Kidney (tissue), 13 donors: ENCODE measurements at regions not wholly inside any gene's neighbourhood (a gene's known extent, or its start where the extent isn't known, plus 50 kb on each side); places are given as distances from the start of the nearest gene placed in this dataset.
A peak's percentile ranks its signal among the peaks of the same experiment; 100 is the strongest.

Experiments used
- DNase-seq, 5 donors: peaks; one replicate each; pipeline ENCODE4 v3.0.0-alpha.2; 2013 to 2020
- FAIRE-seq: peaks from 2 replicates; lab custom pipeline; 2012; peaks lifted over from hg19 to GRCh38; lab: Jason Lieb, UNC
- H3K27ac ChIP-seq, 2 donors: one replicate each; pipeline ENCODE4 v1.7.0; 2013; ENCODE audit warnings: low read depth in 2 of 2, low read length in 2 of 2, inconsistent platforms in 1 of 2
- H3K27me3 ChIP-seq: one replicate; pipeline ENCODE4 v1.7.1; 2013; ENCODE audit warnings: low read length, inconsistent platforms; ENCODE audit not compliant: control insufficient read depth, insufficient read depth
- H3K36me3 ChIP-seq, 3 donors: one replicate each; pipeline versions ENCODE4 v1.7.0 to v1.7.1; 2013; ENCODE audit warnings: low read length in 3 of 3, control low read depth in 1 of 3, inconsistent platforms in 1 of 3; ENCODE audit not compliant: insufficient read depth in 3 of 3, control insufficient read depth in 2 of 3
- H3K4me1 ChIP-seq, 3 donors: one replicate each; pipeline versions ENCODE4 v1.7.0 to v1.7.1; 2013; ENCODE audit warnings: low read length in 3 of 3, inconsistent platforms in 1 of 3, low read depth in 1 of 3; ENCODE audit not compliant: control insufficient read depth in 2 of 3, insufficient read depth in 2 of 3
- H3K4me3 ChIP-seq, 3 donors: one replicate each; pipeline versions ENCODE4 v1.7.0 to v1.8.1; 2013; ENCODE audit warnings: low read length in 3 of 3, control low read depth in 1 of 3, inconsistent platforms in 1 of 3
- H3K9ac ChIP-seq, 3 donors: one replicate each; pipeline versions ENCODE4 v1.7.0 to v1.7.1; 2013; ENCODE audit warnings: low read length in 3 of 3, control low read depth in 1 of 3, inconsistent platforms in 1 of 3
- H3K9me3 ChIP-seq, 3 donors: one replicate each; pipeline versions ENCODE4 v1.7.0 to v1.7.1; 2013; ENCODE audit warnings: low read length in 3 of 3, control low read depth in 1 of 3, inconsistent platforms in 1 of 3; ENCODE audit not compliant: control insufficient read depth in 2 of 3, insufficient read depth in 1 of 3
- intact Hi-C: fragments of 100-400 bp; cut with DNase I; formaldehyde crosslinking; loops from one replicate; pipeline ENCODE4 v1.11.1; 2022
- TF ChIP-seq, protein P1 (sequence below): IDR thresholded peaks from 3 replicates; pipeline ENCODE4 v1.5.1; 2012; ENCODE audit warnings: mild to moderate bottlenecking, moderate library complexity, borderline replicate concordance; ENCODE audit not compliant: insufficient read depth; ENCODE audit errors: extremely low read depth
- donor health status: control.
- donor health status: control.
- donor health status: control.
- donor health status: control.
- donor health status: control.
- donor health status: DM: yes; HTN: yes; CAD: no.
- donor health status: Normal renal cell carcinoma (clear cell type).

DNA sequence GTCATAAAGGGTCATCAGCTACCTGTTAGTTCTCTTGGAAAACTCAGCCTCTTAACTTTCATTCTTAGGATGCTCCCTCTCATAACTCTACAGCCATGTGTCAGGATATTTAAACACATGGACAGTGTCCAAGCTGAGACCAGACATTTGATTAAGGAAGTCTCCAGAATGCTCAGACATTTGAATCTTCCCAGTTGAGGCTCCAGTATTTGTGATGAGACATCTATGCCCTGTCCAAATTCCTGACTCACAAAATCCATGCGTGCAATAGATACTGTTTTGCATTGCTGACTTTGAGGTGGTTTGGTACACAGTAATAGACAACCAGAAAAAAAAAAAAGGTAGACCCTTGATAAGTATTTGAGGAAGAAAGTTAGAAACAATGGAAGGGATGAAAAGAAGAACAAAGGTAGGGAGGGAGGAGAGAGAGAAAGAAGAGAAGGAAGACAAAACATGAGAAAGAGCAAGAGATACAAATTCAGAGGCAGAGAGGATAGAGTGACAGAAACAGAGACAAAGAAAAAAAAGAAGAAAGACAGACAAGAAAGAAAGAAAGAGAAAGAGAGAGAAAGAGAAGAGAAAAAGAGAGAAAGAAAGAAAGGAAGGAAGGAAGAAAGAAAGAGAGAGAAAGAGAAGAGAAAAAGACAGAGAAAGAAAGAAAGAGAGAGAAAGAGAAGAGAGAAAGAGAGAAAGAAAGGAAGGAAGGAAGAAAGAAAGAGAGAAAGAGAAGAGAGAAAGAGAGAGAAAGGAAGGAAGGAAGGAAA lies 275.5 kb upstream of the PRMT6 start:
- TF ChIP-seq, protein P1, sequence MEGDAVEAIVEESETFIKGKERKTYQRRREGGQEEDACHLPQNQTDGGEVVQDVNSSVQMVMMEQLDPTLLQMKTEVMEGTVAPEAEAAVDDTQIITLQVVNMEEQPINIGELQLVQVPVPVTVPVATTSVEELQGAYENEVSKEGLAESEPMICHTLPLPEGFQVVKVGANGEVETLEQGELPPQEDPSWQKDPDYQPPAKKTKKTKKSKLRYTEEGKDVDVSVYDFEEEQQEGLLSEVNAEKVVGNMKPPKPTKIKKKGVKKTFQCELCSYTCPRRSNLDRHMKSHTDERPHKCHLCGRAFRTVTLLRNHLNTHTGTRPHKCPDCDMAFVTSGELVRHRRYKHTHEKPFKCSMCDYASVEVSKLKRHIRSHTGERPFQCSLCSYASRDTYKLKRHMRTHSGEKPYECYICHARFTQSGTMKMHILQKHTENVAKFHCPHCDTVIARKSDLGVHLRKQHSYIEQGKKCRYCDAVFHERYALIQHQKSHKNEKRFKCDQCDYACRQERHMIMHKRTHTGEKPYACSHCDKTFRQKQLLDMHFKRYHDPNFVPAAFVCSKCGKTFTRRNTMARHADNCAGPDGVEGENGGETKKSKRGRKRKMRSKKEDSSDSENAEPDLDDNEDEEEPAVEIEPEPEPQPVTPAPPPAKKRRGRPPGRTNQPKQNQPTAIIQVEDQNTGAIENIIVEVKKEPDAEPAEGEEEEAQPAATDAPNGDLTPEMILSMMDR: no peak
- H3K4me1 ChIP-seq: no peaks in the 10 kb centered on the region
- no peak overlapping the region for H3K4me3 ChIP-seq
- H3K9ac ChIP-seq: no peak overlapping the region
- no peak for FAIRE-seq
- intact Hi-C loops: no loop called here
- H3K27ac ChIP-seq: no peak overlapping the region
- H3K36me3 ChIP-seq: no peaks in the 10 kb centered on the region
- no peaks in the 10 kb centered on the region for H3K9me3 ChIP-seq
- no peak for DNase-seq
- H3K27me3 ChIP-seq: no peaks in the 10 kb centered on the region

DNA sequence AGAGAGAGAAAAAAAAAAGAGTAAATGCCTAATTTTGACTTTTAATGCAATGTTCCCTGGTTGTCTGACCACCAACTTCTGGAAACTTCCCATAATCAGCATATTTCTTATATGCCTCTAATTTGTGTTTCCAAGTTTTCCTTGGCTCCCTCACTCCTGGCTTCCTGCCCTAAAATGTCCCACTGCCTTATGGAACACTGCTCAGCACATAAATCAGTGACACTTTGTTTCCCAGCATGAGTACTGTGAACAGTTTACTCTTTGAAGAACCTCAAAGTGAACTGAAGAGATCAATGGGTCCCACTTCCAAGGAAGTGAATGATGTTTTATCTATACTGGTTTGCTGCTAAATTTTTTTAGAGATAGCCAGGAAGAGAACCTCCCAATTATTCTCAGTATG lies 271.3 kb upstream of the PRMT6 start:
- no peaks in the 10 kb centered on the region for H3K36me3 ChIP-seq
- no peaks in the 10 kb centered on the region for H3K27me3 ChIP-seq
- no peak overlapping the region for H3K4me3 ChIP-seq
- H3K27ac ChIP-seq: no peak overlapping the region
- no peak for FAIRE-seq
- H3K9ac ChIP-seq: no peak overlapping the region
- peak in 2 of 5 donors; percentile 29 to 38 for DNase-seq
- H3K9me3 ChIP-seq: no peaks in the 10 kb centered on the region
- no peaks in the 10 kb centered on the region for H3K4me1 ChIP-seq
- intact Hi-C loops: no loop called here
- TF ChIP-seq, protein P1: no peak

GRCh38 chr1:106787520-106787919 lies 269.0 kb upstream of the PRMT6 start:
- Histone ChIP-seq H3K27me3 (no peaks in the 10 kb centered on the region), H3K4me1 (no peaks in the 10 kb centered on the region), H3K9ac (no peak overlapping the region), H3K36me3 (no peaks in the 10 kb centered on the region), H3K9me3 (no peaks in the 10 kb centered on the region), H3K4me3 (no peak overlapping the region), H3K27ac (no peak overlapping the region)
- TF ChIP-seq, protein P1: no peak
- no peak for FAIRE-seq
- intact Hi-C loops: no loop called here
- peak in 1 of 5 donors; percentile 5 for DNase-seq
